Liver (tissue), 8 donors: ENCODE measurements at regions not wholly inside any gene's neighbourhood (a gene's known extent, or its start where the extent isn't known, plus 50 kb on each side); places are given as distances from the start of the nearest gene placed in this dataset.

ENCODE experiments used
- DNase-seq: peaks from one replicate; pipeline ENCODE4 v3.0.0-alpha.2; 2017; ENCODE audit warnings: low spot score
- H3K27ac ChIP-seq, 2 donors: one replicate each; pipeline ENCODE4 v1.7.0; 2013; ENCODE audit warnings: inconsistent platforms in 2 of 2, low read length in 2 of 2, control low read depth in 1 of 2, low read depth in 1 of 2, mild to moderate bottlenecking in 1 of 2
- H3K27me3 ChIP-seq, 4 donors: one replicate each; pipeline versions ENCODE4 v1.6.1 to v1.7.0; 2013; ENCODE audit warnings: low read length in 3 of 4, inconsistent platforms in 1 of 4, mild to moderate bottlenecking in 1 of 4, moderate library complexity in 1 of 4; ENCODE audit not compliant: control insufficient read depth in 4 of 4, insufficient read depth in 4 of 4
- H3K36me3 ChIP-seq, 4 donors: one replicate each; pipeline versions ENCODE4 v1.6.1 to v1.7.0; 2013; ENCODE audit warnings: low read length in 3 of 4, mild to moderate bottlenecking in 3 of 4, low read depth in 1 of 4, moderate library complexity in 1 of 4; ENCODE audit not compliant: control insufficient read depth in 4 of 4, insufficient read depth in 3 of 4
- H3K4me1 ChIP-seq, 4 donors: one replicate each; pipeline versions ENCODE4 v1.6.1 to v1.7.0; 2013; ENCODE audit warnings: low read length in 3 of 4, mild to moderate bottlenecking in 3 of 4, moderate library complexity in 1 of 4; ENCODE audit not compliant: control insufficient read depth in 4 of 4, insufficient read depth in 4 of 4
- H3K4me3 ChIP-seq, 3 donors: one replicate each; pipeline versions ENCODE4 v1.6.1 to v1.7.0; 2013; ENCODE audit warnings: low read length in 3 of 3, control low read depth in 1 of 3, low read depth in 1 of 3, mild to moderate bottlenecking in 1 of 3
- H3K9ac ChIP-seq, 2 donors: one replicate each; pipeline ENCODE4 v1.7.0; 2013; ENCODE audit warnings: low read length in 2 of 2, mild to moderate bottlenecking in 2 of 2, moderate library complexity in 2 of 2, control low read depth in 1 of 2, low read depth in 1 of 2
- H3K9me3 ChIP-seq, 4 donors: one replicate each; pipeline versions ENCODE4 v1.6.1 to v1.7.0; 2013; ENCODE audit warnings: low read length in 3 of 4; ENCODE audit not compliant: control insufficient read depth in 4 of 4
- CTCF ChIP-seq: fragments of 150-350 bp; IDR thresholded peaks from 2 replicates; pipeline ENCODE4 v1.5.1; 2017; ENCODE audit warnings: improper control_type of control experiment, low read depth, low read length; ENCODE audit not compliant: missing input control
- EGR1 ChIP-seq, 2 donors: IDR thresholded peaks; 2 replicates each; pipeline ENCODE4 v1.6.1; 2016 to 2018; ENCODE audit warnings: antibody characterized with exemption in 2 of 2, low read depth in 2 of 2
- FOXA1 ChIP-seq: IDR thresholded peaks from 2 replicates; pipeline ENCODE4 v1.6.1; 2016; ENCODE audit warnings: antibody characterized with exemption
- FOXA2 ChIP-seq: IDR thresholded peaks from 2 replicates; pipeline ENCODE4 v1.6.1; 2016; ENCODE audit warnings: antibody characterized with exemption
- GABPA ChIP-seq, 2 donors: IDR thresholded peaks in 1 of 2; conservative IDR thresholded peaks in 1 of 2; 2 replicates each; pipeline ENCODE4 v1.6.1; 2016; ENCODE audit warnings: antibody characterized with exemption in 2 of 2, mild to moderate bottlenecking in 1 of 2, moderate library complexity in 1 of 2
- HNF4A ChIP-seq, 2 donors: conservative IDR thresholded peaks; 2 replicates each; pipeline ENCODE4 v1.6.1; 2016; ENCODE audit warnings: antibody characterized with exemption in 2 of 2, mild to moderate bottlenecking in 2 of 2
- HNF4G ChIP-seq: IDR thresholded peaks from 2 replicates; pipeline ENCODE4 v1.6.1; 2016; ENCODE audit warnings: antibody characterized with exemption
- JUND ChIP-seq, 2 donors: IDR thresholded peaks; 2 replicates each; pipeline ENCODE4 v1.6.1; 2016; ENCODE audit warnings: antibody characterized with exemption in 2 of 2
- NR2F2 ChIP-seq: IDR thresholded peaks from 2 replicates; pipeline ENCODE4 v1.6.1; 2016; ENCODE audit warnings: antibody characterized with exemption
- RAD21 ChIP-seq, 2 donors: IDR thresholded peaks; 2 replicates each; pipeline ENCODE4 v1.6.1; 2016; ENCODE audit warnings: antibody characterized with exemption in 2 of 2, mild to moderate bottlenecking in 2 of 2
- REST ChIP-seq: IDR thresholded peaks from 2 replicates; pipeline ENCODE4 v1.6.1; 2016; ENCODE audit warnings: antibody characterized with exemption, mild to moderate bottlenecking
- RXRA ChIP-seq, 2 donors: IDR thresholded peaks; 2 replicates each; pipeline ENCODE4 v1.6.1; 2017 to 2018; ENCODE audit warnings: antibody characterized with exemption in 2 of 2, mild to moderate bottlenecking in 1 of 2
- SP1 ChIP-seq: IDR thresholded peaks from 2 replicates; pipeline ENCODE4 v1.6.1; 2018; ENCODE audit warnings: antibody characterized with exemption, mild to moderate bottlenecking
- TAF1 ChIP-seq: conservative IDR thresholded peaks from 2 replicates; pipeline ENCODE4 v1.6.1; 2016; ENCODE audit warnings: antibody characterized with exemption, mild to moderate bottlenecking
- YY1 ChIP-seq: IDR thresholded peaks from 2 replicates; pipeline ENCODE4 v1.6.1; 2016; ENCODE audit warnings: antibody characterized with exemption, mild to moderate bottlenecking
- ZBTB33 ChIP-seq: IDR thresholded peaks from 2 replicates; pipeline ENCODE4 v1.6.1; 2016; ENCODE audit warnings: antibody characterized with exemption
- WGBS: extraction: QIAGEN DNeasy Blood & Tissue Kit; methylation state at CpG from one replicate; pipeline ENCODE4 v1.1.7; 2013; 5-methylcytosine and 5-hydroxymethylcytosine counted together
- TF ChIP-seq, protein P1 (sequence below): IDR thresholded peaks from 2 replicates; pipeline ENCODE4 v1.6.1; 2016; ENCODE audit warnings: antibody characterized with exemption
- donor health status: healthy.
- donor health status: healthy.
- donor health status: healthy.
- donor health status: healthy.
- donor health status: healthy.

DNA sequence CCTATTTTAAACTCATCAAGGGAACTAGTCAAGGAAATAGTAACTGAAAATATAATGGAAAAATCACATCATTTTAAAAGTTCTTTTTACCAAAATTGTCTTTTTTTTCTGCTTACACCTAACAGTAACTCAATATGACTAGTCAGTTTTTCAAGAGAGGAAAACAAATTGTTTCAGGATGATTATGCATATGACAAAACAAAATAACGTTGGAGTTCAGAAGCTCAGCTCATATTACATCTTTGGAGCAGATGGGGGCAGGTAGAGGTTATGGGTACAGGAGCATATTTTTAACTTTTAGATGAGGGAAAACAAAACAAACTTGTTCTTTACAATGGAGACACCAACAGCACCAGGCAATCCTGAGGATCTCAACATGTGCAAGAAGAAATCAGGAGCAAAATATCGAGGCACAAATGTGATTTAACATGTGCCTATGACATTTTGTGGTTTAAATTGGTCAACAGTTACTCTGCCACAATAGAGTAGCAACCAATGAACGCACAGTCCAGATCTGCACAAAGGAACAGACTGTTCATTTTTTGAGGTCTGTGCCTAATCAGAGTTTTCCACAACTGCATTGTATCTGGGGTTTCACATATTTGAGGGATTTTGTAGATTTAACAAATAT, 659.0 kb downstream of the ANXA1 start:
- 63% methylated on average over 3 of the region's 3 CpGs for WGBS
- no peaks in the 10 kb centered on the region for H3K36me3 ChIP-seq
- no peak for DNase-seq
- peaks cover 0 to 3% (median 0%) of the 10 kb centered on the region in 4 donors for H3K27me3 ChIP-seq
- H3K4me3 ChIP-seq = no peak overlapping the region
- H3K27ac ChIP-seq = no peak overlapping the region
- TF ChIP-seq FOXA1 = no peak
- TF ChIP-seq, protein P1, sequence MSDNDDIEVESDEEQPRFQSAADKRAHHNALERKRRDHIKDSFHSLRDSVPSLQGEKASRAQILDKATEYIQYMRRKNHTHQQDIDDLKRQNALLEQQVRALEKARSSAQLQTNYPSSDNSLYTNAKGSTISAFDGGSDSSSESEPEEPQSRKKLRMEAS = no peak
- no peak for TF ChIP-seq YY1
- TF ChIP-seq HNF4G = no peak
- no peak for TF ChIP-seq EGR1 (IDR thresholded peaks at IDR 0.05; ENCODE audit: low read depth in 2 of 2)
- no peak for TF ChIP-seq SP1
- no peak for TF ChIP-seq CTCF
- TF ChIP-seq REST = no peak
- TF ChIP-seq ZBTB33 = no peak
- TF ChIP-seq HNF4A (conservative IDR thresholded peaks at IDR 0.05) = no peak
- no peak overlapping the region for H3K9ac ChIP-seq
- H3K4me1 ChIP-seq = no peaks in the 10 kb centered on the region
- peaks cover 0 to 2% (median 0%) of the 10 kb centered on the region in 4 donors for H3K9me3 ChIP-seq

DNA sequence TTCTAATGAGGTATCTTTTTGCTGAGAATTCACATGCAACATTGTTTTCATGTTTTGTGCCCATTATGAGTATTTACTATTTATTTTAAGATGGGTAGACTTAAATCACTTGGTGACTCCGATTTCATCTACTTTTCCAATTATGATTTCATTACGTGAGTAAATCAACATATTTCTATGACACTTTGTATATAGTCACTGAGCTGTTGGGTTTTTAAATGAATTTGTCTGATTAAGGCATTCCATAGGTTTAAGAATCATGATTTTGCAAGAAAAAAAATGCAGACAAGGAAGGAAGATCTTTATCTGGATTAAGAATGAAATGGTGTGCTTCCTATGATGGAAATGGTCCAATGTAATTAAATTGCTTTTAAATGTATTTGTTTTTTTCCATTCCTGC, 661.9 kb downstream of the ANXA1 start:
- Histone ChIP-seq H3K9ac (no peak overlapping the region), H3K27me3 (peaks cover 0 to 3% (median 0%) of the 10 kb centered on the region in 4 donors), H3K4me1 (no peaks in the 10 kb centered on the region), H3K4me3 (no peak overlapping the region), H3K9me3 (no peaks in the 10 kb centered on the region), H3K36me3 (no peaks in the 10 kb centered on the region), H3K27ac (no peak overlapping the region)
- TF ChIP-seq RXRA (IDR thresholded peaks at IDR 0.05) (no peak), RAD21 (IDR thresholded peaks at IDR 0.05) (no peak), HNF4G (no peak), FOXA1 (no peak), NR2F2 (no peak), FOXA2 (no peak), GABPA (IDR thresholded peaks at IDR 0.05 in 1 of 2, conservative IDR thresholded peaks at IDR 0.05 in 1 of 2) (no peak), JUND (IDR thresholded peaks at IDR 0.05) (no peak), TAF1 (no peak), EGR1 (IDR thresholded peaks at IDR 0.05; ENCODE audit: low read depth in 2 of 2) (no peak), REST (no peak)
- TF ChIP-seq, protein P1 = no peak
- DNase-seq = no peak
- WGBS = 88% methylated on average over 2 of the region's 2 CpGs
